AML-193 (cell line): ENCODE measurements at regions not wholly inside any gene's neighbourhood (a gene's known extent, or its start where the extent isn't known, plus 50 kb on each side); places are given as distances from the start of the nearest gene placed in this dataset.

Experiments used
- DNase-seq, 2 experiments: peaks; one replicate each; lab custom pipeline; 2025; lab: John Stamatoyannopoulos, UW

DNA sequence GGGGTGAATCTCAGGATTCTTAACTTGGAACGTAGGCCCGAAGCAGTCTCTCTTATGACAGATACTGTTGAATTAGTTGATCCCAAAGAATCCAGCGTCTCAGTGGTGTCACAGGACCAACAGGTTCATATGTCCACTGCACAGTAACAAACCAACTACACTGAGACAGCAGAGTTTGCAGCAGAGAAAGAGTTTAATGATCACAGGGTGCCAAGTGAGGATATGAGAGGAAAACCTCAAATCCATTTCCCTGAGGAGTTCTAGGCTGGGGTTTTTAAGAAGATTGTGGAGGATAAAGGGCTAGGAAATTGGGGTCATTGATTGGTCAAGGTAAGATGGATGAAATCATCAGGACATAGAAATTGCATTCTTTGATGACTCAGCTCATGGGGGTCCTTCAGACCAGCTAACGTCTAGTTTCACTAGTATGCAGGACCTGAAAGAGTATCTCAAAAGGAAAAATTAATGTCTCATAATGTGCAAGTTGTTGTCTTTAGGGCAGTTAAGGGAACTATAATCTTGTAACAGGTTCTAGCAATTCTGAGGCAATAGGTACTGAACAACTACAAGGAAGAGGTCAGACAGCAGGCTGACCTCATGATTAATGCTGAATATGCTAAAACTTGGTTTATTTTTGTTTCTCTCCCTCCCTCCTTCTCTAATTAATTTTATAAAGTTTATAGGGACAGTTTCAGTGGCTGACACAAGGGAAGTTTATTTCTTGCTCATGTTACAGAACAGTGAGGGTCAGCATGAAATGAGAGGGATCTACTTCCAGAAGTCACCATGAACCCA lies 310.9 kb upstream of the NEBL start:
- DNase-seq, result no peak

DNA sequence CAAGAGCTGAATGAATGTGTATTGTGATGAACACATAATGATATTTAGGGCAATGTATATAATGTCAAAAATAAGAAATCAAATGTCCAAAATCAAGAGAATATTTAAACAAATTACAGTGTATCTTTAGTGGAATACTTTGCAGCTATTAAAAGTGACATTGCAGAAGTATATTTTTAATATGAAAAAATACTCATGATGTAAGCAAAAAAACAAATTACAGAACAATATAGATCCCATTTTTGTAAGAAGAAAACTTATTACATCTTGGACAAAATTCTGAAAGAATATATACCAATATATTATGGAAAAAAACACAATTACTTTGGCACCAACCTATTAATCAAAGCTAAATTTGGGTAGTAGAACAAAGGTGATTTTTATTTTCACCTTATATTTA lies 308.2 kb upstream of the NEBL start:
- no peak for DNase-seq

DNA sequence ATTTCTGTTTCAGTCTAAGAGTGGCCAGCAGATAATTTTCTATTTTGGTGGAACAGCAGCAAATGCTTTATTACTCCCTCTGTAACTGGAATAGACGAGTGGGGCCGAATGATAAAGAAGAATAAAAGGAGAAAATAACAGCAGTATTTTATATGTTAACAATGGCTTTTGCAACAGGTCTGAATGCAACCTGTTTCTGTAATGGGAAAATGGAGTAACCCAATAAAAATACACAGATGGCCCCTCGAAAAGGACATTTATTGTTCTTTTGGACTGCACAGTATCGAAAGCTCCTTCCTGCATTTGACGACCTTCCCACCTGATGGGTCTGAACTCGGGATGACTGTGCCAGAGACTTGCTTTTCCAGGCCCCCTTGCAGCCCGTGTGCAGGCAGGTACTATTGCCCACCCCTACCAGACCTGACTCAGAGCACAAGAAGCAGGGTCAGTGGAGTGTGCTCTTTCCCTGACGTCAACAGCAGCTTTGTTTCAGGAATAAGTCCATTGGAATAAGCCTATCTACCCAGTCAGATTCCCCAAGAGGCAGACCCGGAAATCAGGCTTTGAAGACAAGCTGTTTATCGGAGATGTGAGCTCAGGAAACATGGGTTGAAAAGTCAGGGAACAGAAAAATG lies 306.5 kb upstream of the NEBL start:
- no peak for DNase-seq

DNA sequence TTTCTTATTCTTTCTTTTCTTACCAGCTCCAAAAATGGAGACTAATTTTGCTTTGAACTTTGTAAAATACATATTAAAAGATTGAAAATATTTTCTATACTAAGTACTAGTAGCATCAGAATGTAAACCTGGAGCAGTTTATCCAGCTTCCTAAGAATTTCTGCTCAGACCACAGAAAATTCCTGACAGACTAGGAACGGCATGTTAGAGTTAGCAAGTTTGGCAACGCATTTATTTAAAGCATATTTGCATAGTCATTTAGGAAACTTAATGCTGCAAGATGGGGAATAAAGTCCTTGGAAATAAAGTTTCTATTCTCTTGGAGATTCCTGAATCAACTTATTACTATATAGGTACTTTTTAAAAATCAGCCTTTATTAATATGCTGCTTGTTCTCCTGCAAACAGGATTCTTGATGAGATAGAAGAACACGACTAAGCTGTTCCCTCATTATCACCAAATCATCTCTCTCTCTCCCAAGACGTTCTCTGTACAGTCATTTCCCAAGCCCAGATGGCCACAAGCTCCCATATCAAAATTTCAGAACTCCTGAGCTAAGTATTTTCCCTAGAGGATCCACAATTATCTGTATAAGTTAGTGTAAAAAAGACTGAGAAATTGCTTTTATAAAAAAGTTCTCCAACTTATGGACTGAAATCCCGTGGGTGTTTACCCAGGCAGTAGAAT lies 305.8 kb upstream of the NEBL start:
- DNase-seq, result no peak

DNA sequence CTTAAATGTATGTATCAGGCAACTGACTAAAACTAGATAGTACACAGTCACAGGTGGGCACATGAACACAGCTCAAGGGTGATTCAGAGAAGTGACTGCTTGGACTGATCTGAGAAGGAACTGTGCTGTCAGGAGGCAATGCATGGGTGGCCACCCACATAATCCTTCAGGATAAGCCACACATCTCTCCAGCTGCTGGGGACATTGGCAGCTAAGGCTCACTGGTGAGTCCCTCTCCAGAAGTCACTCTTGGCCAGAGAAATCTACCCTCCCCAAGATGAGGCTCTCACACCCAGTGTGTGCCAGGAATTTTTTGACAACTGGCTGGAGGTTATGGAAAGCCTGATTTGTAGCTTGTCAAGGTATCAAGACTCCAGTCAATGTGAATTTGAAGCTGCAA lies 302.4 kb upstream of the NEBL start:
- DNase-seq, result no peak

DNA sequence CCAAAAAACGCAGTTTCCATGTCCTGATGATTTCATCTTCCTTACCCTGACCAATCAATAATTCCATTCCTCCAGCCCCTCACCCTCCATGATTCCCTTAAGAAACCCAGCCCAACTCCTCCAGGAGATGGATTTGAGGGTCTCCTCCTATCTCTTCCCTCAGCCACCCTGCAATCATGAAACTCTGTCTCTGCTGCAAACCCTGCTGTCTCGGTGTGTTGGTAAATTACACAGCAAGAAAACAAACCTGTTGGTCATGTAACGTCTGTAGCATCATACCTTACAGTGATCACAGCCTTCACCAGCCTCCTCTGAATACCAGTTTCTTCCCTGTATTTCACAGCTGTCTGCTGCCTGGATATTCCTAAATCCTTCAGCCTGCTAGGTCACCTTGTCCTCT lies 300.7 kb upstream of the NEBL start:
- DNase-seq, result no peak

DNA sequence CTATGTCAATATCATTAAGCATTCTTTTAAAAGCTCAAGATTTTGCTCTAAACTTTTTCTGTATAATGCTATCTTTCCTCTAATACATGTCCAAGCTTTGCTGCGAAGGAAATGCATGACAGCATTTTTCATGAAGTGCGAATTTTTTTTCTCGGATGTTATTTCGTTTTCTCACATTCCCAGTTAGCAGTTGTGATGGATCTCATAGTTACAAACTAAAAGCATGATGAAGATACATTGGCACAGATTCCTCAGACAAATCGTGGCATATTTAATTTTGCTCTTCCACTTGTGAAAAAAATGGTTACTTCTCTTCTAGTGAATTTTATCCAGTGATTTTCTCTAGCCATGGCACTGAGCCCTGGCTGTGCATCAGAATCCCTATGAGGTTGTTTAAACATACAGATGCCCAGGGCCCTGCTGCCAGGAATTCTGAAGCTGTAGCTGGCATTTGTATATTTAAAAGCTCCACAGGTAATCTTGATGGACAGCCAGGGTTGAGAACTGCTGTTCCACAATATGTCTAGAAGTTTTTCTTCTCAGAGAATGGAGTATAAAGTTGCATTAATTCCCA lies 299.8 kb upstream of the NEBL start:
- DNase-seq, result no peak

DNA sequence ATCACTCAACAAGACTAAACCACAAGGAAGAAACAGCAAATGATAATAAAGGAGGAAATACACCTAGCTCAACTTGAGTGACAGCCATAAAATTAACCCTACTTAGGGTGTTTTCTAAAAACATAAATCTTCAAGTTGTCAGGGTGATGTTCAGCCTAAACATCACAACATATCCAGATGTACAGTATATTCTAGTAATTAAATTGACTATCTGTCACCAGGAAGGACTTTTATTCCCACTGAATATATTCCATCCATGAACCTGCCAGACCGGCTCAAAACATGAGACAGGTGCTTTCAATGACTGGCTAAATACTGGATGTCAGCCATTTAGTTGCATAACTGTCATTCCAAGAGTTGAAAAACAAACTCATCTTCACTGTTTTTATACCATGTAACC lies 298.1 kb upstream of the NEBL start:
- DNase-seq, result no peak

DNA sequence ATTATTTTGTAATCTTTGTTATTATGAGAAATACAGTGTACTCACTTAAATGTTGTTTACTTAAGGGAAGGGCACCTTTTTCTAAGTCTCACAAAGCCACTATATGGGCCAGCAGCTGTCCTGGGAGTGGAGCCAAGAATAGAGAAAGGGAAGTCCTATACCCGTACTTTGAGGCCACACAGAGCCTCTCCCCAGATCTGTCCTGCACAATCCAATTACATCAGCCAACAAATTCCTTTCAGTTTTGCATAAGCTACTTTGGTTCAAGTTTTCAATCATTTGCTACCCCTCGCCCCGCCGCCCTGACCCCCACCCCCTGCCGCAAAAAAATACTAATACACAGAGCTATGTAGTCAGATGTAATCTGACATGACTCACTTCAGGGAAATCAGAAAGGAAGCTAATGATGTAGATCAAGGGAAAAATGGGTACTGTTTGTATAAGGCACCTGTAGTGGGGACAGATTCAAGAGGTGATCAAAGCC lies 297.4 kb upstream of the NEBL start:
- DNase-seq, result no peak

DNA sequence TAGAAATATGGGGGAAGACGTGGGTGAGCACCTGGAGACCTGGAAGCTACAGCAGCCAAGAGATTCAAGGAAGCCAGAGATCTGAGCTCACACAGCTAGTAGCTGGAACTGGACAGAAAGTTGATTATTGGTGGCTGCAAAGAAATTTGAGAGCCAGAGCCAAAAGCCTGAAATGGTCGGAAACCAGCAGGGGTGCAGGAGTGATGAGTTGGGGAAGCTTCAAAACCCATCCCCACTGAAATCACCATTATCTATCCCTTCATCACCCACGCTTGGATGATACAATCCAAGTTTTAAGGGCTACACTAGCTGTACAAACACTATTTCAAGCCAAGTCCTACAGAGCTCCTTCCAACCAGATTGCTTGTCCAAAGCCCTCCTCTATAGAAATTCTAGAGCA lies 296.1 kb upstream of the NEBL start:
- no peak for DNase-seq

DNA sequence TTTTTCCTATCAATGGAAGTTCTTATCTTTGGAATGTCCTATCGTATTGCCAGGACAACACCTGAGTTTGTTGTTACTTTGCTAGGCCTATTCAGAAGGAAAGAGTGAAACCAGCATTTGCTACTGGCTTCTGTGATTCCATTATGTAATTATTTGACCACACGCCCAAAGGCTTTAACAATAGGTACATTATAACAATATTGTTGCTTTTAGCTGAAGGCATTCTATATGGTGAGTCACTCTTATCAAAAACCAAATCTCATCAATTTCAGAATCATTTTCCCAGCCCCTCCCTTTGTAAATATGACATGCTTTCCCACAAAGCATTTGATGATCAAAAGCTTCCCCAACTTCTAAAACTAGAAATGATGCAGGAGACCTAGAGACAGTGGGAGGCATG lies 294.4 kb upstream of the NEBL start:
- no peak for DNase-seq

DNA sequence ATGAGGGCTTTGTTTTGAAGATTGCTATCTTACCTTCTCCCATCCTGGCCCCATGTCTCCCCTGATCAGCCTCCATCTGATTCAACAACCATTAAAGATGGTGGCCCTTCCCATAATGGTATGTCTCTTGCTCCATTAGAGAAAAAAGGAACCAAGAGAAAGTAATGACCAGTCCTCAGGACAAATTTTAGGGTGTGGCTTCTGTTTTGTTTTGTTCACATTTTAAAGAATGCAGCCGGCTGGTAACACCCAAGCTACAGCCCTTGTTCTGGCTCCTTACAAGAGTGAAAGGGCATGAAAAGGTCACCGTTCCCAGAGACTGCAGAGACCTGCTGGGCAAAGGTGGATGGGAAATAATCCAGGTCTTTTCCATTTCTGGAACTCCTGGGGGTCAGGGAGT lies 287.9 kb upstream of the NEBL start:
- no peak for DNase-seq

DNA sequence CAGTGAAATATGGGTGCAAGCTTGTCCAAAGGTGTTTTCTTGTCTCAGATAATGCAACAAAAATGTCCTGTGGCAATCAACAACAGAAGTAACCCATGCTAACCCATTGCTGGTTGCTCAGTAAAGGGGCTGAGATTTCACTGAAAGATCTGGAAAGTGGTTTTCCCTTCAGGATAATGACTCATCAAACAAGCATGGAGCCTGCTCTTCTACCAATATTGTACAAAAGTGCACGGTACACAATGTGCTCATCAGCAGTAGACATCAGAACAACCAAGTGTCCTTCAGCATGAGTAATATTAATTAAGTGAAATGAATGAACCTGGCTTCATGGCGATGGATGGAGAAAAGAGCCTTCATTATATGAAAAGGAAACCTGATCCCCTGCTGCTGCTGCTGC lies 287.1 kb upstream of the NEBL start:
- DNase-seq, result no peak

DNA sequence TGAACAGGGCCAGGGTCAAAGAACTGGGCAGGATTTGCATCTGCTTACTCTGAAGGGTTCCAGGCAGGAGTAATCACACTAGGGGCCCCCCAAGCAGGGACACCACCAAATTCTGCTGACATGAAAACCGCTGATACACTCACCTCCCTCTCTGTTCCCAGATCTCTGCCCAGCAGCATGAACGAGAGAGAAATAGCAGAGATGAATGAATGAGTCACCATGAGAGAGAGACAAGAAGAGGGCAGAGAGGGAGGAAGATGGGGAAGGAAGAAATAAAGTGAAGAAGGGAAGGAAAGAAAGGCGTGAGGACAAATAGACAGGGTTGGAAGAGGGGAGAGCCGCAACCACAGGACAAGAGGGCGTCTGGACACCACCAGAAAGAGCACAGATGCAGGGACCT lies 285.9 kb upstream of the NEBL start:
- DNase-seq, result no peak

DNA sequence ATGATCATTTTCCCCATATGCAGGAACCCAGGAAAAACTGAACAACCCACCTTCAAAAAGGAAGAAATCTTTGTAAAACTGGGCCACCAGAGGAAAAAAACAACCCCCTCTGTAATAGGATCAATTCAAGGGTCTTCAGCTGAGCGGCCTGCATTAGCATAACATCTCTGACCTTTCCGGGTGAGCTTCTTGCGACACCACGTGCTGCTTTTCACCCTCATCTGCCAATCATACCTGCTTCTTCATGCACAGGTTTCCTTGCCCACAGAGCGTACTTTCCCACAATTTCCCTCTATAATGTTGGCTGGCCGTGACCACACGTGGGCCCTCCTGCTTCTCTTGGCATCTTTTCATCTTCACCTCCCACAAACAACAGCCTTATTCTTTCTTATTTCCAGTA lies 284.3 kb upstream of the NEBL start:
- no peak for DNase-seq

DNA sequence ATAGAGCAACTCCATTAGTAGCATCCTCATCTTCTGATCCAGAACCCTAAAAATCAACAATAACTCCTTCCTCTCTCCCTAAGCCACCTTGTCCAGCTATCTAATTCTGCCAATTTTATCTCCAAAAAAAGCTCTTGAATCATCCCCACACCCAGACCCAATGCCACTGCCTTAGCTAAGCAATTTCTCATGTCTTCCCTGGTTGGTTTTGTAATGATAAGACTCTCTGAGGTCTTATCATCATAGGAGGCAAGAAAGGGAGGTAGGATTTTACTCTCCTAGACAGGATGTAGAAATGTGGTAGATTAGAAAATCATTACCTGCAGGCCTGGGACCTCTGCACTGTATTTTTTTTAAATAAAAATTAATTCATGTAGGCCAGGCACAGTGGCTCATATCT lies 283.5 kb upstream of the NEBL start:
- no peak for DNase-seq

DNA sequence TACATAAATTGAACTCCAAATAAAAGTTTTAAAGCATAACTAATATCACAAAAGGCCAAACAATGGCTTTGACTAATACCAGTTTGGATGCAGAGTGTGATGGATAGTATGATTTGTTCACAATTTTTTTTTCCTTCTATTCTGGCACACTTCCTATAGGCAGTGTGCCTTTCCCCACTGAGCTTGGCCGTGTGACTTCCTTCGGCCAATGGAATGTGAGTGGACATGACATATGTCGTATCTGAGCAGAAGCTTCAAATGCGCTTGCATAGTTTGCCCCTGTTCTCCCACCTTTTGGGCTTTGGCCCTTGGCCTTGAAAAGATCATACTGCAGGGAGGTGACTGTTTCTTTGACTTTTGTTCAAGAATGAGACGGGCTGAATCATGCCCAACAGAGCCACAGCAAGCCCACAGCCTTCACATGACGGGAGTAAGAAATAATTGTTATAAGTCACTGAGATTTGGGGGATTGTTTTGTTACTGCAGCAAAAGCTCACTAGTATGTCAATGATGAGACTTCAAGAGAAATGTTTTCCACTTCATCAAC lies 279.9 kb upstream of the NEBL start:
- DNase-seq, result no peak

DNA sequence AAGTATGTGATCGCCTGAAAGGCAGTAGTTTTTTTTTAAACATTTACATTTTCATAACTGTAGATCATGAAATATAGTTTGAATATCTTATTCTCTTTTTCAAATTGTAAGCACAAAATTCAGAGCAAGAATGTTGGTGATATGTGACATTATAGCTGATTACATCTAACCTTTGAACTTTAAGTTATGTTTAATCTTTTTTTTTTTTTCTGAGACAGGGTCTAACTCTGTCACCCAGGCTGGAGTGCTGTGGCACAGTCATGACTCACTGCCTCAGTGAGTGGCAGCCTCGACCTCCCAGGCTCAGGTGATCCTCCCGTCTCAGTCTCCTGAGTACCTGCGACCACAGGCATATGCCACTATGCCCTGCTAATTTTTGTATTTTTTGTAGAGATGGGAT lies 278.7 kb upstream of the NEBL start:
- no peak for DNase-seq

DNA sequence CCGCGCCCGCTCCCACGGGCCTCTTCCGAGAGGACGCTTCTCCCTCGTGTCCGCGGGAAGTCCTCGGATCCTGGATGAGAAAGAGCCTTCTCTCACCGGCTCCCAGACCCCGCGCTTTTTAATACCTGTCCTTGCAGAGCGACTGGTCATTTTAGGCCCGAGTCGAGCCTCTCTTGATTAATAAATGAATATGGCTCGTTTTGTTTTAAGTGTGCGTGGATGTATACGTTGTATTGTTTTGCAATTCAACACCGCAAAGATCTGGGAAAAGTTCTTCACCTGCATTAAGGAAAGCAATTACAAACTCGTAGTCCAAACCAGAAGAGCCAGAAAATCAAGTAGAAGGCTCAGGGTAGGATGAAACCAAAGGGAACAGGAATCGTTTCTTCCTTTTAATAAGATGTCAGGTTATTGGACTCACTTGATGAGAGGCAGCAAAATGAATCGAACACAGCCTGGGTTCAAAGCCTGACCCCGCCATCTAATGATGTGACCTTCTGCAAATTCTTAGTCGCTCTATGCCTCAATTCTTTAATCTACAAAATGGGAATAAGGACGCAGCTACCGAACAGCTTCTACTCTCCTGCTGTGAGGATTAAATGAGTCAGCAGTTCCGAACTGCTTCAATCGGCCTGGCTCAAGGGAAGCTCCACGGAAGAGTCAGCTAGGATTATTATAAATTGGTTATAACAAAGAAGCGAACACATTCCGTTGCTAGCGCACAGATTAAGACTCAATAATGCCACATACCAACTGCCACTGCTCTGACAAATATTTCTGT lies 277.8 kb upstream of the NEBL start:
- no peak for DNase-seq

DNA sequence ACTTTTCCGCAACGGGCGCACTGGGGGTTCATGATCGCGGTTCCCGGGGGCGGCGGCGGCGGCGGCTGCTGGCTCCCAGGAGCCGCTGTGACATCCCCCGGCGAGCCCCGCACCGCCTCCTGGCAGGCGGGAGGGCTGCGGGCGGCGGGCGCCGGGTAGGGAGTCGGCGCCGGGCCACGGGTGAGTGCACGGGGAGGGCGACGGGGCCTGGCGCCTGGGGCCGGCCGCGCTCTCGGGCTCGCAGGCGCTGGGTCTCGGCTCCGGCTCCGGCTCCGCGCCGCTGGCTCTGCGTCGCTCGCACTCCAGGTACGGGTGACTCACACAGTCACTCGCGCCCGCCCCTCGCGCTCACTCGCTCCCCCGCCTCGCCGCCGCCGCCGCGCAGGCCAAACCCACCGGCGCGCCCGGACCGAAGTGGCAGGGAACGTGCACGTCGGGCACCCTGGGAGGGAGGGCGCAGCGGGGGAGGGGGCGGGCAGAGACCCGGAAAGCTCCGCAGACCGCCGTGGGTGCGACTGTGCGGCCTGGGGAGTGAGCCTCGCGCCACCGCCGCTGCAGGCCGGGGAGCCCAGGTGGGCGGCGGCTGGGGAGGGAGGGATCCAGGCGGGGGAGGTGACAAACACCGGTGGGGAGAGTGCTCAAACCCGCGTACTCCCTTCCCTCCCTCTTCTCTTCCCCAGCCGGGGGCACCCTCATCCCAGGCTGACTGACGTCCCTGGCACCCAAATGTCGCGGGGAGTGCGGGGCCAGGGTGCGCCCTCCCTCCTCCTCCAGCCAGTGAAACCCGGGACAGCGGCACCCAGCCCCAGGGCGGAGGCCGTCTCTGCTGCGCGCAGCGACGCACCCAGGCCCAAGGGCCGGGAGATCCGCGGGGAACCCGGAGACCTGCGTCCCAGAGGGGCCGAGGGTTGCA lies 276.9 kb upstream of the NEBL start:
- no peak for DNase-seq
